Epithelial cell of prostate (primary cell): ENCODE measurements at regions not wholly inside any gene's neighbourhood (a gene's known extent, or its start where the extent isn't known, plus 50 kb on each side); places are given as distances from the start of the nearest gene placed in this dataset.
"Not testable (repeated sequence)": the region's sequence is repeated elsewhere in the genome, so short reads cannot be mapped to it uniquely, and the experiment has no call there.

Source experiments
- DNase-seq: peaks from one replicate; pipeline ENCODE4 v3.0.0-alpha.2; 2011; ENCODE audit warnings: low read depth, low spot score
- H3K27ac ChIP-seq: fragments of 450-650 bp; 2 replicates; pipeline ENCODE4 v1.5.1; 2017; ENCODE audit warnings: mild to moderate bottlenecking

GRCh38 chr12:24348180-24348579 lies 398.7 kb upstream of the SOX5 start:
- DNase-seq, H3K27ac ChIP-seq: not testable (repeated sequence)

DNA sequence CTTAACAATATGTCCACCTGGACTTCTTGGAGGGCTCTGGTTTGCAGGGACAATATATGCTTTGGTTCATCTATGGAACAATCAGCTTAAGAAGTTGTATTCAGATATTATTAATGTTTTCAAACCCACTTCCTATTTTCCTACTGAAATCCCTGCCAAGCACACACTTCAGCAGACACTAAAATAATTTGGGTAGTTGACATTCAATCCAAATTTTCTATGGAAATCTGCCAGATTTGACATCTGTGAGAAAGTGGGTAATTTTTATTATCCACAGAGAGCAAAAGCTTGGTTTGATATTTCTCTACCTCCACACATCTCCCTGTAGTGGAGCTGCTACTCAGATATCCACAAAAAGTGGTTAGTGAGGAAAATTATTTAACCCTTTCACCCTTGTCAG lies 378.8 kb upstream of the SOX5 start:
- no peak overlapping the region for H3K27ac ChIP-seq

GRCh38 chr12:24325331-24325730 lies 375.9 kb upstream of the SOX5 start:
- no peak overlapping the region for H3K27ac ChIP-seq
- DNase-seq, result no peak

More for the DNA sequence above, 378.8 kb upstream of the SOX5 start:
- DNase-seq, result no peak

- H3K27ac ChIP-seq, result no peak overlapping the region
- DNase-seq, result no peak
Observed at GRCh38 chr12:24307716-24308335, 358.4 kb upstream of the SOX5 start.

DNA sequence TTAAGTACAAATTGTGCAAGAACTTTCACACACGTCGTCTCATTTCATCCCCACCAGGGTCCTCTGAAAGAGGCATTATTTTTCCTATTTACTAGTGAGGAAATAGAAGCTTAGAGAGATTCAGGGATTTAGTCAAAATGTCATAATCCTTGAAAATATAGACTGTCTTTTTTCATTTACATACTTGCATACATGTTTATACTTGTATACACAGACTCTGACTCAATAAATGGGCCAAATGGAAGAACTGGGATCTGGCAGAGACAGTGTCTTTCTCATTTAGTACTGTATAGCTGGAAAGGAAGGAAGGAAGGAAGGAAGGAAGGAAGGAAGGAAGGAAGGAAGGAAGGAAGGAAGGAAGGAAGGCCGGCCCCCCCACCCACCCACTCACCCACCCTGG lies 357.7 kb upstream of the SOX5 start:
- no peak for DNase-seq
- no peak overlapping the region for H3K27ac ChIP-seq

- no peak overlapping the region for H3K27ac ChIP-seq
- DNase-seq, result no peak
Observed at GRCh38 chr12:24306001-24306400, 356.5 kb upstream of the SOX5 start.

DNA sequence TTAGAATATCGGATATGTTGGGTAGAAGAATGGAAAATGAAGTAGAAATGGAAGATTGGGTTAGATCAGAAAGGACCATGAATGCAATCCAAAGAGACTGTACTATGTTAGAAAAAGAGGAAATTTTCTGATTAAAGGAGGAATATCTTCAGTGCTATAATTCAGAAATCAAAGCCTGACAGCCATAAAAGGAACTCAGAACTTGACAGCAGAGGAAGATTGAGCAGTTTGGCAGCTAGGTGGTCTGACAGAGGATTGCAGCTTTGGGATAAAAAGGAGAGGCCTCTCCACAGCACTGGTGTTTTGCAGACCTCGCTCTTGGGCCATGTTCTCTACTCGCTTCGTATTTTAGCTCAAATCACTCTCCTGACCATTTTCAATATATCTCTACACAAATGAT lies 354.8 kb upstream of the SOX5 start:
- DNase-seq, result no peak
- no peak overlapping the region for H3K27ac ChIP-seq

DNA sequence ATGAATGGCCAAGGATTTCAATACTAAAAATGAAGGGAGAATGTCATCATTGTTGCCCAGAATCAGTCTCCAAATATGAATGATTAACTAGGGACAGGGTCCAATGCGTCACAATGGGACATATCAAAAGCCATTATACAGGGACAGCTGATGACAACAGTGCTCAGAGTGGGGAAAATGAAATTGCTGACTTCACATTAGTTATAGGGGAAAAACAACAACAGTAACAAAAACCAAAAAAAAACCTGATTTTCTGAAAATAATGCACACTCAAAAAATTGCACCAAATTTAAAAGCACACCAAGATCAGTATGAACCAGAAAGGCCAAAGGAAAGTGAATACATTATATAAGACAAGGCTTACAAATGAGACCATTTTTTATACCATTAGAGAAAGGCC lies 353.2 kb upstream of the SOX5 start:
- H3K27ac ChIP-seq, result no peak overlapping the region

DNA sequence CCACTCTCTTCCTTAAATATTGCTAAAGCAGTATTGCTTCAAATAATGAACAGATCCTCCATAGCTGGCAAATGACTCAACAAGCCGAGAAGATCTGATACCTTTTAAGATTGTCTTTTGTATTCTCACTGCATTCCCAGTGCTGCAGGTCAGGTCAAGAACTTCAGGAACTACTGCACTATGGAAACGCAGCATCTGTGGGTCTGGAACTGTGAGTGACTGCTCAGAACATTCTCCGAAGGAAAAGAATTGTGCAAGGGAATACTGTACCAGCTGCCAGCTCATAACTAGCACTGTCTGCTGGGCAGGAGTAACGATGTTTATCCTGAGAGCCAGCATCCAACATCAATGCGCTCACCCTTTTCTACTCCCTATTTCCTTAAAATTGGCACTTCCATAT lies 348.0 kb upstream of the SOX5 start:
- no peak overlapping the region for H3K27ac ChIP-seq
- no peak for DNase-seq

More for the DNA sequence above, 353.2 kb upstream of the SOX5 start:
- DNase-seq, result no peak

- H3K27ac ChIP-seq, result no peak overlapping the region
Observed at GRCh38 chr12:24293549-24293948, 344.1 kb upstream of the SOX5 start.

GRCh38 chr12:24287963-24288362 lies 338.5 kb upstream of the SOX5 start:
- H3K27ac ChIP-seq, result no peak overlapping the region
- DNase-seq, result no peak

More at GRCh38 chr12:24293549-24293948, 344.1 kb upstream of the SOX5 start:
- DNase-seq, result no peak

- no peak for DNase-seq
- no peak overlapping the region for H3K27ac ChIP-seq
Observed at GRCh38 chr12:24285448-24285847, 336.0 kb upstream of the SOX5 start.

- no peak for DNase-seq
- no peak overlapping the region for H3K27ac ChIP-seq
Observed at GRCh38 chr12:24281341-24281740, 331.9 kb upstream of the SOX5 start.

- H3K27ac ChIP-seq, result no peak overlapping the region
- no peak for DNase-seq
Observed at GRCh38 chr12:24280056-24280842, 330.8 kb upstream of the SOX5 start.

- no peak for DNase-seq
- no peak overlapping the region for H3K27ac ChIP-seq
Observed at GRCh38 chr12:24278832-24279231, 329.4 kb upstream of the SOX5 start.

- no peak overlapping the region for H3K27ac ChIP-seq
- DNase-seq, result no peak
Observed at GRCh38 chr12:24270965-24271364, 321.5 kb upstream of the SOX5 start.

DNA sequence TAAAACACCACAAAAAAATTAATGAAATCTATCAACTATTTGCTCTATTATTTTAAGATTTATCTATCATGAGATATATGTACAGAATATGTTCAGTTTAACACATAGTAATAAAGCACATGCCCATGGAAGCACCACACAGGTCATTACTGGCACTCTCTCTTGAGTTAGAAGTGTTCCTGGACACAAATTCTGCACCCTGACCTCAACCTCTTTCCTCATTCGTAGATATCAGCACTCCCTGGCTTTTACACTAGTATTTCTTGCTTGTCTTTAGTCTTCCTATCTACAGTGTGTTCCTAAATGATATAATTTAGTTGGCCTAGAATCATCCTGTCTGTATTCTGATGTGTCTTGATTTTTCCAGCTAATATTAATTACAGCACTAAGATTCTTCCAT lies 321.0 kb upstream of the SOX5 start:
- H3K27ac ChIP-seq, result no peak overlapping the region
- DNase-seq, result no peak

DNA sequence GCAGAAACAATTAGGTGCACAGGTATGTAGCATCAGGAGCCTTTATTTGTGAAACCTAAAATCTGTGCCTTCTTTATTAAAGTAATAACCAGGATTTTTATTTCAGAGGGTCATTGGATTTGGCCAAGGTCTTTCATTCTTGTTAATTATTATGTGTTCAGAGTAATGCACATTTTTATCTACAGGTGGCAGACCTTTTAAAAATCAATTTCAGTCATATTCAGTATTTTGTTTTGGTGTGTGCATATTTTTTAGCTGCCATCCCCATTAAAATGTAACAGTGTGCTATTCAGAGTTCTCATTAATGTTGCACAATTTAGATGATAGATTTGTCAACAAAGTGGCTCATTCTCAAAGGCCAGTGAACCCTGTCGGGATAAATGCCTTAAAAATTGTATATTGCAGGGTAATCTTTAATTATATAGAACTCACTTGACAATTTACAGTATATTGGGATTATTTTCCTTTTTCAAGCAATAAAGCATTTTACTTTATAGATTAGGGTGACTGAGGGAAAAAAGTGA lies 319.3 kb upstream of the SOX5 start:
- H3K27ac ChIP-seq, result no peak overlapping the region
- no peak for DNase-seq

- H3K27ac ChIP-seq, result no peak overlapping the region
- DNase-seq, result no peak
Observed at GRCh38 chr12:24266982-24267381, 317.5 kb upstream of the SOX5 start.

- no peak overlapping the region for H3K27ac ChIP-seq
- DNase-seq, result no peak
Observed at GRCh38 chr12:24256684-24257083, 307.2 kb upstream of the SOX5 start.

- no peak overlapping the region for H3K27ac ChIP-seq
- no peak for DNase-seq
Observed at GRCh38 chr12:24255920-24256665, 306.6 kb upstream of the SOX5 start.
